ENCODE measurements at regions not wholly inside any gene's neighbourhood (a gene's known extent, or its start where the extent isn't known, plus 50 kb on each side); places are given as distances from the start of the nearest gene placed in this dataset.

DNA sequence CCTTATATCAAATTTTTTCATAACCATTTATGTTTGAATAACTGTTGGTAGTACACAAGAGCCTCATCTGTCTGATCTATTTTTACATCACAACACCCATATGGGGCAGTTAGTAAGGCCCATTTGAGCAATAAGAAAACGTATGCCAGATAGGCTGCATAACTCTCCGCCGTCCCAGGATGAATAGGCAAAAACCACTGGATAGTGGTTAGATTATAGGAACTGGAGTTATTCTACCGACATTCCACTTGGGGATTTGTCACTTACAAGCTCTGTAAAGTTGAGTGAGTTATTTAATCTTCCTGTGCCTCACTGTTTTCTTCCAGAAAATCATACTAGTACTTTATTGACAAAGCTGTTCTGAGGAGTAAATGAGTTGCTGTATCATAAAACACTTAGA, 881.9 kb downstream of the QKI start:
- no peak for TF ChIP-seq Cebpa-rat (IDR thresholded peaks at IDR 0.05)
- H3K4me1 ChIP-seq: peaks cover 0 to 8% (median 7%) of the 10 kb centered on the region in 10 experiments; a peak in 9 of 20 replicates
- H3K9me3 ChIP-seq (replicated peaks in 1 of 11): peaks cover 0 to 5% (median 2%) of the 10 kb centered on the region in 11 experiments; a peak in 18 of 22 replicates
- H3K4me2 ChIP-seq: no peak overlapping the region
- H3K4me3 ChIP-seq: no peak overlapping the region
- H3K36me3 ChIP-seq: no peaks in the 10 kb centered on the region
- no peak overlapping the region for H3K27ac ChIP-seq
- H4K20me1 ChIP-seq: no peaks in the 10 kb centered on the region
- H3K27me3 ChIP-seq: no peaks in the 10 kb centered on the region
- H3K9ac ChIP-seq: no peak overlapping the region

DNA sequence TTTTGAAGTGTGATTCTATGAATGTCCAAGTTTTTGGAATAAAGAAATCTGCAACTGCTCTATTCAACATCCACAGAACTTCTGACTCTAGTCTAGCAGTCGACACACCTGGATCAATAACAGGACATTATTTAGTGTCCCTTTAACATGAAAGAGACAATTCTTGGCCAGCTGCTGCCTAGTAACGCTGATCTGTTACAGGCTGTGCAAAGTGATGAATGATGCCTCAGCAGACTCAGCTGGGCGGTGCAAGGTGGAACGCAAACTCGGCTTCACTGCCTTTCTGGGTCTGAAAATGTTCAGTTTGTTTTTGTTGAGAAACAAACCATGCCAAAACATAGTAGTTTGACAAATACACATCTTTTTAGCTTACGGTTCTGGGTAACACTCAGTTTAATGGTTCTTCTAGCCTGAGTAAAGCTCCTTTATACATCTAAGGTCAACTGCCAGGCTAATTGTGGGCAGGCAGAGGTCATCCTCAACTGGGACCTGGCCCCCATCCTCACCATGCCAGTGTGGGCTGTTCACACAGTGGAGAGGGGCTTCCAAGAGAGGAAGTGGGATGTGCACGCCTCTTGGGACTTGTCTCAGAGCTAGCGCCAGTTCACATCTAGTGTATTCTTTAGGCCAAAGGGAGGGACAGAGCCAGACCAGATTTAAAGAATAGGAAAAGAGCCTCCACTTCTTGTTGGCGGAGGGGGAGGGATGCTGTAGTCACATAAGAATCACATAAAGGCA, 879.7 kb downstream of the QKI start:
- H3K9me3 ChIP-seq (replicated peaks in 1 of 11): peaks cover 0 to 15% (median 6%) of the 10 kb centered on the region in 11 experiments; a peak in 18 of 22 replicates
- H3K4me1 ChIP-seq: no peaks in the 10 kb centered on the region
- TF ChIP-seq Cebpa-rat (IDR thresholded peaks at IDR 0.05): no peak
- no peak overlapping the region for H3K4me2 ChIP-seq
- H3K4me3 ChIP-seq: no peak overlapping the region
- no peaks in the 10 kb centered on the region for H3K36me3 ChIP-seq
- no peaks in the 10 kb centered on the region for H4K20me1 ChIP-seq
- H3K9ac ChIP-seq: no peak overlapping the region
- no peaks in the 10 kb centered on the region for H3K27me3 ChIP-seq
- H3K27ac ChIP-seq: no peak overlapping the region

GRCh38 chr6:164291224-164291623, 876.7 kb downstream of the QKI start:
- no peak overlapping the region for H3K9ac ChIP-seq
- peaks cover 0 to 15% (median 6%) of the 10 kb centered on the region in 11 experiments; a peak in 18 of 22 replicates for H3K9me3 ChIP-seq (replicated peaks in 1 of 11)
- no peak overlapping the region for H3K27ac ChIP-seq
- no peak for TF ChIP-seq Cebpa-rat (IDR thresholded peaks at IDR 0.05)
- H4K20me1 ChIP-seq: no peaks in the 10 kb centered on the region
- no peaks in the 10 kb centered on the region for H3K36me3 ChIP-seq
- H3K4me1 ChIP-seq: peaks cover 0 to 16% (median under 1%) of the 10 kb centered on the region in 10 experiments; a peak in 8 of 20 replicates
- no peak overlapping the region for H3K4me2 ChIP-seq
- H3K27me3 ChIP-seq: no peaks in the 10 kb centered on the region
- H3K4me3 ChIP-seq: no peak overlapping the region

DNA sequence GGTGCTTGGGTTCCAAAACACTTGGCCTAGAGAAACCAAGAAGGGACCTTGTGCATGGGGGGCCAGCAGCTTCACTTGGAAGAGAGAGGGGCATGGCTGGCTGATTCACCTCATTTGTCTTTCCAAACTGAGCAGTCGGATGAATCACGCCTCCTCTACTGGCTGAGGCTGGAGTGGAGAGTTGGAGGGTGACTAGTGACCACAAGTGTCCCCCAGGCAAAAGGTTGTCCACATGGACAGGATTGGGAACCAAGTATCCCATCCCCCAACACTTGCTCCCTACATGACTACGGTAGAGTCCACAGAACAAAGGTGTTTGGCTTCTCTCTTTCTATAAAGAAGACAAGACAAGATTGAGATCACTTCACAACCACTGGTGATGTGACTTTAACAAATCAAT, 875.6 kb downstream of the QKI start:
- no peak overlapping the region for H3K9ac ChIP-seq
- H3K4me1 ChIP-seq: peaks cover 0 to 28% (median 6%) of the 10 kb centered on the region in 10 experiments; a peak in 9 of 20 replicates
- H3K36me3 ChIP-seq: no peaks in the 10 kb centered on the region
- TF ChIP-seq Cebpa-rat (IDR thresholded peaks at IDR 0.05): no peak
- no peaks in the 10 kb centered on the region for H3K27me3 ChIP-seq
- H3K4me3 ChIP-seq: no peak overlapping the region
- no peak overlapping the region for H3K27ac ChIP-seq
- no peaks in the 10 kb centered on the region for H4K20me1 ChIP-seq
- no peak overlapping the region for H3K4me2 ChIP-seq
- H3K9me3 ChIP-seq (replicated peaks in 1 of 11): peaks cover 0 to 21% (median 6%) of the 10 kb centered on the region in 11 experiments; a peak in 19 of 22 replicates

DNA sequence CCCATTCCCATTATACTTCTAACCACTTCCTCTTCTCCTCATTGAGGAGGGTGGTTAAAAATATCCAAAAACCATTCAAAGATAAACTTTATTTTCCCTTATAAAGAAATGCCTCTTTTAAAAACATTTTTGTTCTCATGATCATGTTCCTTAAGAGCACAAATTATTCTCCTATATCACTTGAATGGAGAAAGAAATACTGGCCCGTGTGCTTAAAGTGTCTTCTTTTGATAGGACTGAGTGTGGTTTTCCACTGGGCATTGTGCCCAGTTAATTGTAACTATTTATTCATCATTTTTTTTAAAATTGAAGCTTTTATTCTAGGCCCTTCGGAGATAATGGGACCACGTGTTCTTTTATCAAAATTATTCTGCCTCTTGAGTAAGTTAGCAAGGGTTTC, 871.5 kb downstream of the QKI start:
- Histone ChIP-seq H3K27me3 (no peaks in the 10 kb centered on the region), H3K9ac (no peak overlapping the region), H3K9me3 (replicated peaks in 1 of 11) (peaks cover 0 to 16% (median 0%) of the 10 kb centered on the region in 11 experiments; a peak in 11 of 22 replicates), H3K4me3 (no peak overlapping the region), H3K27ac (no peak overlapping the region), H4K20me1 (no peaks in the 10 kb centered on the region), H3K4me2 (peak overlapping the region in 4 of 11 experiments; percentile 19 to 36 (median 23); a peak in 4 of 22 replicates), H3K36me3 (no peaks in the 10 kb centered on the region), H3K4me1 (peaks cover 0 to 29% (median 6%) of the 10 kb centered on the region in 10 experiments; a peak in 9 of 20 replicates)
- no peak for TF ChIP-seq Cebpa-rat (IDR thresholded peaks at IDR 0.05)

DNA sequence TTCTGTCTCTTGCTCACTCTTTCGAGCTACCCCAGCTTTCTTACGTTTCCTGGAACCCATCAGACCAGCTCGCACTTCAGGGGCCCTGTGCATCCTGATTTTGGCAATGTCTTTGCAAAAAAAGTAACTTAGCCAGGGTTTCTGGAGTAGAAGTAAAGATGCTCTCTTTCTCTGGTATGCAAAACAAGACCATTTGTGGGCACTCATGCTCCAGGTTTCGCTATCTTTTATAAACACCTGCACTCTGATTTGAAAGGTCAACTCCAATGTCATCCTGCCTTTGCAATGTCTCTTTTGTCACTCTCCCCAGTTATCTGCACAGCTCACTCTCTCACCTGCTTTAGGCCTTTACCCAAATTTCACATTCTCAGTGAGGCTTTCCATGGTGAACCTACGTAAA, 869.1 kb downstream of the QKI start:
- no peak overlapping the region for H3K4me2 ChIP-seq
- H3K4me3 ChIP-seq: no peak overlapping the region
- H3K36me3 ChIP-seq: no peaks in the 10 kb centered on the region
- H3K4me1 ChIP-seq: peaks cover 0 to 25% (median 6%) of the 10 kb centered on the region in 10 experiments; a peak in 9 of 20 replicates
- no peak overlapping the region for H3K9ac ChIP-seq
- H4K20me1 ChIP-seq: no peaks in the 10 kb centered on the region
- TF ChIP-seq Cebpa-rat (IDR thresholded peaks at IDR 0.05): no peak
- H3K27ac ChIP-seq: no peak overlapping the region
- peaks cover 0 to 25% (median 15%) of the 10 kb centered on the region in 11 experiments; a peak in 16 of 22 replicates for H3K9me3 ChIP-seq (replicated peaks in 1 of 11)
- no peaks in the 10 kb centered on the region for H3K27me3 ChIP-seq

DNA sequence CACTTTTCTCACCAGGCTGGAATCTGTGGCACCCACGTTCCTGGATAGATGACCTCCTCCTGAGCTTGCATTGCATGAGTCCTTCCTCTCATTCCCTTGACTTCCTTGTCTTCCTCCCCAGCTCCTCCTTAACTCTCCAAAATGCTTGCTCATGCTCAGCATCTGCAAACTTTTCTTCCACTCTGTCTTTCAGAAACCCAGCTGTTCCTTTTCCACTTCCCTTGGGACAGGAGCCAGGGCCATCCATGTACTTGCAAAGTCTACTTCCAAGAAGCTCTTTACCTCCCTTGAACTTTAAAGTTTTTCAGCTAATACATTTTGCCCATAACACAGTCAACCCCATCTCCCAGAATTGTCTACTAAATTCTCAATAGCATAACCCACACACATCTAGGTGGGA, 861.7 kb downstream of the QKI start:
- Histone ChIP-seq H3K27ac (no peak overlapping the region), H4K20me1 (no peaks in the 10 kb centered on the region), H3K36me3 (no peaks in the 10 kb centered on the region), H3K4me2 (no peak overlapping the region), H3K27me3 (no peaks in the 10 kb centered on the region), H3K9me3 (replicated peaks in 1 of 11) (peaks cover 0 to 28% (median 12%) of the 10 kb centered on the region in 11 experiments; a peak in 17 of 22 replicates), H3K4me1 (peaks cover 0 to 5% (median 0%) of the 10 kb centered on the region in 10 experiments; a peak in 1 of 20 replicates), H3K9ac (no peak overlapping the region), H3K4me3 (no peak overlapping the region)
- no peak for TF ChIP-seq Cebpa-rat (IDR thresholded peaks at IDR 0.05)

DNA sequence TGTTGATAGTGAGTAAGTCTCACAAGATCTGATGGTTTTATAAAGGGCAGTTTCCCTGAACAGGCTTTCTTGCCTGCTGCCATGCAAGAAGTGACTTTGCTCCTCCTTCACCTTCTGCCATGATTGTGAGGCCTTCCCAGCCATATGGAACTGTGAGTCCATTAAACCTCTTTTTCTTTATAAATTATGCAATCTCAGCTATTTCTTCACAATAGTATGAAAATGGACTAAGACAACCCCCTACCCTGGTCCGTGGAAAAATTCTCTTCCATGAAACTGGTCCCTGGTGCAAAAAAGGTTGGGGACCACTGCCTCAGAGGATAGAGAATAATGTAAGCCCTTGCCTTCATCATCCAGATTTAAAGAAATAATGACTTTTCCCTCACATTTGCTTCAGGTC, 861.3 kb downstream of the QKI start:
- TF ChIP-seq Cebpa-rat (IDR thresholded peaks at IDR 0.05): no peak
- Histone ChIP-seq H3K9ac (no peak overlapping the region), H3K9me3 (replicated peaks in 1 of 11) (peaks cover 0 to 28% (median 12%) of the 10 kb centered on the region in 11 experiments; a peak in 17 of 22 replicates)

DNA sequence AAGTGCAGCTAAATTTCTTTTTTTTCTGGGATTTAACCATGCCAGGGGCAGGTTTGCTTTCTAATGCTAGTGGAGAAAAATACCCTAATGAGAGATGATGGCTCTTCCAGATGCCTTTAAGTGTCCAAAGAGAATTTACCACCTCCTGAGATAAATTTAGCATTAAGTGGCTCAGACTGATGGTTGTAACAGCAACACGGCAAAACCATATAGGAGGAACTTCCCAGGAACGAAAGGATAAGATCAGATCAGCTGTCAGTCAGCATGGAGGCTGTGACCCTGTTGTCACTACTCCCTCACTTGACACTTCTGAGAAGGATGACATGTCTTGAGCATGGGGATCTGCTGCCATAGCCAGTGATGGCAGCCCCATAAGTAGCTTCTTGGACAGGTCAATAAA, 860.0 kb downstream of the QKI start:
- TF ChIP-seq Cebpa-rat (IDR thresholded peaks at IDR 0.05): no peak
- no peaks in the 10 kb centered on the region for H3K27me3 ChIP-seq
- H3K9ac ChIP-seq: no peak overlapping the region
- no peak overlapping the region for H3K4me2 ChIP-seq
- H3K36me3 ChIP-seq: no peaks in the 10 kb centered on the region
- peaks cover 0 to 20% (median 7%) of the 10 kb centered on the region in 11 experiments; a peak in 17 of 22 replicates for H3K9me3 ChIP-seq (replicated peaks in 1 of 11)
- H3K27ac ChIP-seq: no peak overlapping the region
- H3K4me3 ChIP-seq: no peak overlapping the region
- no peaks in the 10 kb centered on the region for H4K20me1 ChIP-seq
- H3K4me1 ChIP-seq: peaks cover 0 to 5% (median 0%) of the 10 kb centered on the region in 10 experiments; a peak in 1 of 20 replicates

More for the DNA sequence above, 861.3 kb downstream of the QKI start:
- Histone ChIP-seq H3K27ac (no peak overlapping the region), H3K36me3 (no peaks in the 10 kb centered on the region), H3K4me3 (no peak overlapping the region), H3K4me2 (no peak overlapping the region), H4K20me1 (no peaks in the 10 kb centered on the region), H3K27me3 (no peaks in the 10 kb centered on the region), H3K4me1 (peaks cover 0 to 5% (median 0%) of the 10 kb centered on the region in 10 experiments; a peak in 1 of 20 replicates)

Measured in BLaER1 treated with 17β-estradiol and CSF1 and Interleukin-3, amounts not matched to agents 10 nM and 100 nM (cell line).